Endodermal cell (in vitro differentiated cells): ENCODE measurements at regions not wholly inside any gene's neighbourhood (a gene's known extent, or its start where the extent isn't known, plus 50 kb on each side); places are given as distances from the start of the nearest gene placed in this dataset.

Experiments
- DNase-seq: peaks from one replicate; pipeline ENCODE4 v3.0.0-alpha.2; 2017
- H3K27ac ChIP-seq: 2 replicates; pipeline ENCODE4 v1.5.1; 2013; ENCODE audit warnings: mild to moderate bottlenecking, low read depth, low read length, moderate library complexity
- H3K27me3 ChIP-seq: 2 replicates; pipeline ENCODE4 v1.6.1; 2013; ENCODE audit warnings: mild to moderate bottlenecking, low read length, moderate library complexity; ENCODE audit not compliant: insufficient read depth, control insufficient read depth, poor library complexity, severe bottlenecking
- H3K36me3 ChIP-seq: 2 replicates; pipeline ENCODE4 v1.7.0; 2013; ENCODE audit warnings: mild to moderate bottlenecking, low read length, moderate library complexity; ENCODE audit not compliant: control insufficient read depth, insufficient read depth
- H3K4me1 ChIP-seq: one replicate; pipeline ENCODE4 v1.7.0; 2013; ENCODE audit warnings: low read length; ENCODE audit not compliant: control insufficient read depth, insufficient read depth
- H3K4me3 ChIP-seq: 2 replicates; pipeline ENCODE4 v1.5.1; 2013; ENCODE audit warnings: mild to moderate bottlenecking, low read length, moderate library complexity
- H3K9ac ChIP-seq: 2 replicates; pipeline ENCODE4 v1.6.1; 2013; ENCODE audit warnings: mild to moderate bottlenecking, low read length, moderate library complexity; ENCODE audit not compliant: poor library complexity, severe bottlenecking; ENCODE audit errors: extremely low read depth
- H3K9me3 ChIP-seq: 2 replicates; pipeline ENCODE4 v1.6.1; 2013; ENCODE audit warnings: mild to moderate bottlenecking, low read length, moderate library complexity; ENCODE audit not compliant: control insufficient read depth
- H3K27ac Mint-ChIP-seq: 2 replicates; pipeline ENCODE4 v1.8.0; 2020; ENCODE audit warnings: mixed read lengths
- H3K27me3 Mint-ChIP-seq: 2 replicates; pipeline ENCODE4 v1.8.0; 2021; ENCODE audit warnings: mild to moderate bottlenecking, mixed read lengths; ENCODE audit not compliant: insufficient read depth
- H3K36me3 Mint-ChIP-seq: 2 replicates; pipeline ENCODE4 v1.8.0; 2020; ENCODE audit warnings: low read depth, mixed read lengths
- H3K4me1 Mint-ChIP-seq: 2 replicates; pipeline ENCODE4 v1.8.0; 2020; ENCODE audit warnings: mixed read lengths
- H3K4me3 Mint-ChIP-seq: 2 replicates; pipeline ENCODE4 v1.8.0; 2020; ENCODE audit warnings: mild to moderate bottlenecking, moderate library complexity, mixed read lengths
- H3K9me3 Mint-ChIP-seq: 2 replicates; pipeline ENCODE4 v1.8.0; 2020; ENCODE audit warnings: mild to moderate bottlenecking, mixed read lengths
- WGBS, 2 experiments: methylation state at CpG; one replicate each; pipeline versions ENCODE4 v1.1.5 to v1.1.7; 2013; ENCODE audit warnings: missing lambda C conversion rate in 2 of 2, mixed read lengths in 1 of 2; ENCODE audit not compliant: insufficient coverage in 1 of 2, insufficient read length in 1 of 2; 5-methylcytosine and 5-hydroxymethylcytosine counted together
- TF ChIP-seq, protein P1 (sequence below): fragments of 200-600 bp; sonication (generic); conservative IDR thresholded peaks from 2 replicates; pipeline ENCODE4 v1.5.0; 2021; ENCODE audit warnings: antibody characterized with exemption, mild to moderate bottlenecking

DNA sequence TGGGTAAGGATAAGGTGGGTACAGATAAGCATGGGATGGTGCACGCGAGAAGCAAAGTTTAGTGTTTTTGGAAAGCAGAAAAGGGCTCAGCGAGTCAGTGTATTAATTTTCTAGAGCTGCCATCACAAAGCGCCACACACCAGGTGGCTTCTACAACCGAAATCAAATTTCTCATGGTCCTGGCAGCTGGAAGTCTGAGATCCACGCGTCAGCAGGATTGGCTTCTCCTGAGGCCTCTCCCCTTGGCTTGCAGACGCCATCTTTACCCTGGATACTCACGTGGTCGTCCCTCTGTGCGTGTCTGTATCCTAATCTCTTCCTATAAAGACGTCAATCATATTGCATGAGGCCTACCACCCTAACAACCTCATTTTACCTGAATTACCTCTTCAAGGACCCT lies 51.5 kb upstream of the USP29 start:
- no peaks in the 10 kb centered on the region for H3K4me1 ChIP-seq
- Mint-ChIP-seq H3K4me1 (no peaks in the 10 kb centered on the region), H3K9me3 (peaks cover 98% of the 10 kb centered on the region), H3K27ac (no peak overlapping the region), H3K4me3 (no peak overlapping the region), H3K27me3 (no peaks in the 10 kb centered on the region), H3K36me3 (no peaks in the 10 kb centered on the region)
- no peak overlapping the region for H3K27ac ChIP-seq
- H3K36me3 ChIP-seq, result no peaks in the 10 kb centered on the region
- 74 to 79% methylated on average over 10 to 12 of the region's 12 CpGs for WGBS, 2 experiments
- TF ChIP-seq, protein P1, sequence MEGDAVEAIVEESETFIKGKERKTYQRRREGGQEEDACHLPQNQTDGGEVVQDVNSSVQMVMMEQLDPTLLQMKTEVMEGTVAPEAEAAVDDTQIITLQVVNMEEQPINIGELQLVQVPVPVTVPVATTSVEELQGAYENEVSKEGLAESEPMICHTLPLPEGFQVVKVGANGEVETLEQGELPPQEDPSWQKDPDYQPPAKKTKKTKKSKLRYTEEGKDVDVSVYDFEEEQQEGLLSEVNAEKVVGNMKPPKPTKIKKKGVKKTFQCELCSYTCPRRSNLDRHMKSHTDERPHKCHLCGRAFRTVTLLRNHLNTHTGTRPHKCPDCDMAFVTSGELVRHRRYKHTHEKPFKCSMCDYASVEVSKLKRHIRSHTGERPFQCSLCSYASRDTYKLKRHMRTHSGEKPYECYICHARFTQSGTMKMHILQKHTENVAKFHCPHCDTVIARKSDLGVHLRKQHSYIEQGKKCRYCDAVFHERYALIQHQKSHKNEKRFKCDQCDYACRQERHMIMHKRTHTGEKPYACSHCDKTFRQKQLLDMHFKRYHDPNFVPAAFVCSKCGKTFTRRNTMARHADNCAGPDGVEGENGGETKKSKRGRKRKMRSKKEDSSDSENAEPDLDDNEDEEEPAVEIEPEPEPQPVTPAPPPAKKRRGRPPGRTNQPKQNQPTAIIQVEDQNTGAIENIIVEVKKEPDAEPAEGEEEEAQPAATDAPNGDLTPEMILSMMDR, result no peak
- no peak overlapping the region for H3K9ac ChIP-seq
- DNase-seq, result no peak
- no peak overlapping the region for H3K4me3 ChIP-seq
- no peaks in the 10 kb centered on the region for H3K27me3 ChIP-seq
- H3K9me3 ChIP-seq, result peaks cover 65% of the 10 kb centered on the region

DNA sequence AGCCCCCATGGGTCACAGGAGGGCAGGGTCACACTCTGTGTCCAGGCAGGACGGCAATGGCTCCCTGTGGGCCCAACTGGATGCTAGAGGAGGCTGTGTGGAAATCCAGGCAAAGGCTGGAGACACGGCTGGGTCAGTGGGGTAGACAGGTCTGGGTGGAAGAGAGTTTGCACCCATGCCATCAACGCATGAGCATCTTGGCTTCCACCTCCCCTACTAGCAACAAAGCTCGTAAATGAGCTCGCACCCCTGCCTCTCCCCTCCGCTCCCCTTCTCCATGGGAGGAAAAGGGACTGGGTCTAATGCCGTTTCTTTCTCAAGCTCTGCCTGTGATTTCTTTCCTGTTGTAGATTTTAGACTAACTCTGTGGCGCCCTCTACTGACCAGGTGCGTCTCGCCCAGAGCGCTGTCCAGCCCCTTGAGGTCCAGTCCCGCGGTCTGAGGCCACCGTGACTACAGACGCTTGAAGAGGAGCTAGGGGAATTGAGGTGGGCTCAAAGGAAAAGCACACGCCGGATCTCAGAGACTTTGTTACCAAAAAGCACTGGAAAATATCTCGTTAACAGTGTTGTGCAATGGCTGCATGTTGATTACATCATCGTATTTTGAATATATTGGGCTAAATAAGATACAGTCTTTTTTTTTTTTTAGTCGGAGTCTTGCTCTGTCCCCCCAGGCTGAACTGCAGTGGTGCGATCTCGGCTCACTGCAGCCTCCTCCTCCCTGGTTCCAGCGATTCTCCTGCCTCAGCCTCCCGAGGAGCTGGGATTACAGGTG lies 50.7 kb upstream of the USP29 start:
- Mint-ChIP-seq H3K9me3 (peaks cover 98% of the 10 kb centered on the region), H3K4me3 (no peak overlapping the region), H3K4me1 (no peaks in the 10 kb centered on the region), H3K36me3 (no peaks in the 10 kb centered on the region), H3K27ac (no peak overlapping the region), H3K27me3 (no peaks in the 10 kb centered on the region)
- 78 to 82% methylated on average over 15 to 24 of the region's 24 CpGs for WGBS, 2 experiments
- Histone ChIP-seq H3K9ac (no peak overlapping the region), H3K36me3 (no peaks in the 10 kb centered on the region), H3K4me1 (no peaks in the 10 kb centered on the region), H3K27ac (no peak overlapping the region), H3K4me3 (no peak overlapping the region), H3K27me3 (no peaks in the 10 kb centered on the region), H3K9me3 (peaks cover 57% of the 10 kb centered on the region)
- TF ChIP-seq, protein P1, result peak; percentile 39
- peak; percentile 66 for DNase-seq
